ENCODE measurements at regions not wholly inside any gene's neighbourhood (a gene's known extent, or its start where the extent isn't known, plus 50 kb on each side); places are given as distances from the start of the nearest gene placed in this dataset.
"Not testable (repeated sequence)": the region's sequence is repeated elsewhere in the genome, so short reads cannot be mapped to it uniquely, and the experiment has no call there.

DNA sequence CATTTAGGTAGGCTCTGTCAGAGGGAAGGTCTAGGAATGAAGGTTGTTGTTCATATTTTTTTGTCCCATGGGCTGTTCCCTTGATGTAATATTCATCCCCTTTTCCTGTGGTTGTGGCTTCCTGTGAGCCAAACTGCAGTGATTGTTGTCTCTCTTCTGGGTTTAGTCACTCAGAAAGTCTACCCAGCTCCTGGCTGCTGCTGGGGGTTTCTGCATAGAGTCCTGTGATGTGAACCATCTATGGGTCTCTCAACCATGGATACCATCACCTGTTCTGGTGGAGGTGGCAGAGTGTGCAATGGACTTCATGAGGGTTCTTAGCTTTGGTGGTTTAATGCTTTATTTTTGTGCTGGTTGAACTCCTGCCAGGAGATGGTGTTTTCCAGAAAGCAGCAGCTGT, 122.8 kb downstream of the ZC4H2 start:
- DNase-seq: no peak

DNA sequence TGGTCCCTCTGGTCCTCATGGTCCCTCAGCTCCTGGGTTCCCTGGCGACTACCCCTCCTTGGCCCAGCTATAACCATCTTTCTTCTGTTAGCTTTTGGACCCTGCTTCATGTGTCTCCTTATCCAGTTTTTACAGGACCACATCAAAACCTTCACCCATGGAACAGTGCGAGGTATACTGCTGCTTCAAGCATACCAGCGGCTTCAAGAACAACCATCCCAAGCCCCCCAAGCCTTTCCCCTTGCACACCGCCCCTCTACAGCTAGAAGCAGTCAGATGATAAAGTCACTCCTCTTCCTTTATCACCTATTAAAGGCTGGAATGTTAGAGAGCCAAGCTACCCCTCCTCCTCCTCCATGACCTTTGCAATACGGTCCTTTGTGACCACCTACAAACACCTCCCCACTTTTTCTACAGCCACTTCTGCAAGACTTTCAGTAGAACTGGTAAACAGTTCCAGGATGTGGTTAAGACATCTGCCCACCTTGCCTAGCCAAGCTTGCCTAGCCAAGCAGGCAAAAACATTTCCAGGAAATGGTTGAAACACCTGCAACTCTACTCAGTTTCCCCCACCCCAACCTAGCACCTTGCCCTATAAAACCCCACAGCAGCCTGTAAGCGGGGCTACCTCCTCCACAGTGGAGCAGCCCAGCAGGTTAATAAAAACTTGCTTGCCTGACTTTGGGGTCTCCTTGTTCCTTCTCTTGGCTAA, 125.7 kb downstream of the ZC4H2 start:
- no peak for DNase-seq

DNA sequence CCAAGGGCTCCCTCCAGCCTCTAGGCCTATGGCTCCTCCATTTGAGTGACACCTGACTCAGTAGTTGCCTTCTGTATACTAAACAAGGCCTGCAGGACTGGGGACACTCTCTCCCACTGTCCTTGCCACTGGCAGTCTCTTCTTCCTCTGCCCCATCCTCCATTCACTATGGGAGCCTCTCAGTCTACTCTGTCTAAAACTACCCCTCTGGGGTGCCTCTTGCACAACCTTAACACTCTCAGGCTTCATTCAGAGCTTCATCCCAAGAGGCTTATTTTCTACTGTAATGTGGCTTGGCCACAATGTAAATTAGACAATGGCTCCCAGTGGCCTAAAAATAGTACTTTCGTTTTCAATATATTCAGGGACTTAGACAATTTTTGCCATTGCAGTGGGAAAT, 133.0 kb downstream of the ZC4H2 start:
- no peak for DNase-seq

DNA sequence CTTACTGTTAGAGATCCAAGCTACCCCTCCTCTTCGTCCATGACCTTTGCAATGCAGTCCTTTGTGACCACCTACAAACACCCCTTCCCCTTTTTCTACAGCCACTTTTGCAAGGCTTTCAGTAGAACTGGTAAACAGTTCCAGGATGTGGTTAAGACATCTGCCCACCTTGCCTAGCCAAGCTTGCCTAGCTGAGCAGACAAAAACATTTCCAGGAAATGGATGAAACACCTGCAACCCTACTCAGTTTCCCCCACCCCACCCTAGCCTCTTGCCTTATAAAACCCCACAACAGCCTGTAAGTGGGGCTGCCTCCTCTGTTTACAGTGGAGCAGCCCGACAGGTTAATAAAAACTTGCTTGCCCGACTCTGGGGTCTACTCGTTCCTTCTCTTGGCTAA, 133.8 kb downstream of the ZC4H2 start:
- DNase-seq: peak; percentile 6

DNA sequence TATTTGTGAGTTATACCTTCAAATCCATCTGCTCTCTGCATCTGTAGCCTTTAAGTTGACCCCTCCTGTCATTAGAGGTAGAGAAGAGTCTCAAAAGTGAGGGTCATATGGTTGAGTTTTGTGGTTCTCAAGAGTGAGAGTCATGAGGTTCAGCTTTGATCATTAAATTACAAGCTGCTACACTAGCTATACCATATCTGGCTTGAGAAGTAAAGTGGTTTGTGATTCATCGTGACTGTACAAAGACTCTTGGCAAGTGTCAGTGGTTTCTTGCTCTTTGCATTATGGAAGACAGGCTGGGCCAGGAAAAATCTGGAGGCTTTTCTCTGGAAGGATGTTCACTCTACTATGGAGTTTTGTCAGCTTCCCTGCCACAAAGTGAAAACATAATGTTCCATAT, 170.6 kb downstream of the ZC4H2 start:
- DNase-seq: no peak

DNA sequence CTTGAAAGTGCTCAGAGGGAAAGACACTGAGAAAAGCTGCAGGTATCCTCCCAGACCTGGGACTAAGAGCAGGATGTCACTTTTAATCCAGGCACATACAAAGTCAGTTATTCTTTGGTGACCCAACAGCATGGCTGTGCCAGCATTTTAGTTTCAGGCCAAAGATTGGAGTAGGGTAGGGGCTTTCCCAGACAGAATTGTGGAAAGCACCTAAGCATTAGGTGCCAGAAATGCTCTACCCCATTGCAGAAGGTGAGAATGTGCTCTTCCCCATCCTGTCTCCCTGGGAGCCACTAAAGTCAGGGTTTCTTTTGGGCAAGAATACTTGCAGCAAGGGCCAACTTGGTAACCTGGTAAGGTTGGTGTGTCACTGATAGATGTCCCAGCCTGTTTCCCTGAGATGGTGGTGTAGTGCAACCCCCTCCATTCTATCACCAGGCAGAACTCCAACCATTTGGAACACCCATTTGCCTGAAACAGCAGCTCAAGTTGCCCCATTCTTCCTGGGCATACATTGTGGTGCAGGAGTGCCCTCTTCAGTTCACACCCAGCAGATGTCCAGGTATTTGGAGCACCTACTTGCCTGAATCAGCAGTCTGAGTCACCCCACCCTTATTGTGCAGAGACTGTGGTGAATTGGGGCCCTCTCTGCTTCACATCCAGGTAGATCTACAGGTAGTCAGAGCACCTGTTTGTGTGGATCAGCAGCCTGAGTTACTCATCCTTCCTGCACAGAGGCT, 183.5 kb downstream of the ZC4H2 start:
- DNase-seq: no peak

DNA sequence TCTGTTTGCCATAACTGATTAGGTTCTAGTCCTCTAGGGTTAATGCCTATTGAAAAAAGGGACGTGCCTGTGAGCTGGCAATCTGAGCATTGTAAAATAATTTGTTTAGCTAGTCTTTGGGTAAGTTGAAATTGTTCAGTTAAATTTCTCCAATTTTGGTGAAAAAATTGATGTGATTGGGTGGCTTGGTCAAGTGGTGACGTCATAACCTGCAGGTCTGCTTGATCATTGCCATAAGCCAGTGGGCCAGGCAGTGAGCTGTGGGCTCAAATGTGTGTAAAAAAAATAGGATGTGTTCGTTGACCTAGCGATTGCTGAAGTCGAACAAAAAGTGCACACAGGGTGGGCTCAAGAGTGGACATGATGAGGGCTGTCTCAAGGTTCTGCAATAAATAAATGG, 193.3 kb downstream of the ZC4H2 start:
- no peak for DNase-seq

DNA sequence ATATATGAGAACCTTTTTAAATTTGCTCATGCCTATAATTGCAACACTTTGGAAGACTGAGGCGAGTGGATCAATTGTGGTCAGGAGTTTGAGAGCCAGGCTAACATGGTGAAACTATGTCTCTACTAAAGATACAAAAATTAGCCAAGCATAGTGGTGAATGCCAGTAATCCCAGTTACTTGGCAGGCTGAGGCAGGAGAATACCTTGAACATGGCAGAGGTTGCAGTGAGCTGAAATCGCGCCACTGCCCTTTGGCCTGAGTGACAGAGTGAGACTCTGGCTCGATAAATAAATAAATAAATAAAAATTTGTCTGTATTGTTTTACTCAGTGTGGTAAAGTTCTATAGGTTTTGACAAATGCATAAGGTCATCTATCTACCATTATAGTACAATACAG, 218.2 kb downstream of the ZC4H2 start:
- DNase-seq: no peak

DNA sequence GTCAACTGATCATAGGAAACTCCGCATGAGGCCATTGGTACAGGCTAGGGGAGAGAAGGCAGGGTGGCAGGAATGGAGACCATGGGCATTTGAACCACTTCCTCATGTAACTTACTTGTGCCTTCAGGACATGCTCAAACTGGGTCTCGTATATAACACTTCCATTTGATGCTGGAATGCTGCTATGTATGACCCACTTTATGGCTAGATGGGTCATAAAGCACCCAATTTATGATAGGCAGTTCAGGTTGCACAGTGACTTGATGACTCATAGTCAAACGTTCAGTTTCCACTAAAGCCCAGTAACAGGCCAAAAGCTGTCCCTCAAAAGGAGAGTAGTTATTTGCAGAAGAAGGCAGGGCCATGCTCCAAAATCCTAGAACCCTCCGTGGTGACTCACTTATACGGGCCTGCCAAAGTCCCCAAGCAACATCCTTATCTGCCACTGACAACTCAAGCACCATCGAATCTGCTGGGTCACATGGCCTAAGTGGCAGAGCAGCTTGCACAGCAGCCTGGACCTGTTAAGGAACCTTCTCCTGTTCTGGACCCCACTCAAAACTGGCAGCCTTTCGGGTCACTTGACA, 236.4 kb downstream of the ZC4H2 start:
- DNase-seq: no peak

DNA sequence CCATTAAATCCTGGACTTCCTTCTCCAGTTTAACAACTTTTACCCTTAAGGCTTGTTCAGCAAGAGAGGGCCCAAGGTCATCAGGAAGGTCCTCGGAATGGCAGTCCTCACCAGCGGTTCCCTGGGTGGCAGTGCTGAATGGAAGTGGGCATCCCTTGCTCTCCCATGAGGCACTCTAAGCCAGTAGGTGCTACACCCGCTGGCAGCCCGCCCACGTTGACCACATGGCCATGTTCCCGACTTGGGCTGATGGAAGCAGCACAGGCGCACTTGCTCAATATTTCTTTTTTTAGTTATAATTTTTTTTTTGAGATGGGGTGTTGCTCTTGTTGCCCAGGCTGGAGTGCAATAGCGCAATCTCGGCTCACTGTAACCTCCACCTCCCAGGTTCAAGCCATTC, 277.9 kb downstream of the ZC4H2 start:
- DNase-seq: no peak

DNA sequence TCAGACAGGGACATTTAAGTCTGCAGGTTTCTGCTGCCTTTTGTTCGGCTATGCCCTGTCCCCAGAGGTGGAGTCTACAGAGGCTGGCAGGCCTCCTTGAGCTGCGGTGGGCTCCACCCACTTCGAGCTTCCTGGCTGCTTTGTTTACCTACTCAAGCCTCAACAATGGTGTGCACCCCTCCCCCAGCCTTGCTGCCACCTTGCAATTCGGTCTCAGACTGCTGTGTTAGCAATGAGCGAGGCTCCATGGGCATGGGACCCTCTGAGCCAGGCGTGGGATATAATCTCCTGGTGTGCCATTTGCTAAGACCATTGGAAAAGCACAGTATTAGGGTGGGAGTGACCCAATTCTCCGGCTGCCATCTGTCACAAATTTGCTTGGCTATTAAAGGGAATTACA, 280.9 kb downstream of the ZC4H2 start:
- not testable (repeated sequence) for DNase-seq

DNA sequence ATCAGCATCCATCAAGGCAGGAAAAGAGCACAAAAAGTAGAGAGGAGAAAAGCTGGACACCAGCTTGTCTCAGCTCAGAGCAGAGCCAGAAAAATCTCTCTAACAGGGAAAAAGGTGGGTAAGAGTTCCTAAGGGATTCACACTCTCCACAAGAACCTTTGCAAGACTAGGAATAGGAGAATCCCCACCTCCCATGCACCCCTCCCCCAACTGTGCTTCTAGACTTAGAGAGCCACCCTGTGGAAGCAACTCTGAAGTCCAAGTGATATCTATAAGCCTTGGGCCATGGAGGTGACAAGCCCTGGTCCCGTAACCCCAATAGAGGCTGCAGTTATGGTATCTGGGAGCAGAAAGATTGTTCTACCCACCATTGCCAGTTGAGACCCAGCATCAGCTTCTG, 267.6 kb upstream of the MTMR8 start:
- DNase-seq: no peak

DNA sequence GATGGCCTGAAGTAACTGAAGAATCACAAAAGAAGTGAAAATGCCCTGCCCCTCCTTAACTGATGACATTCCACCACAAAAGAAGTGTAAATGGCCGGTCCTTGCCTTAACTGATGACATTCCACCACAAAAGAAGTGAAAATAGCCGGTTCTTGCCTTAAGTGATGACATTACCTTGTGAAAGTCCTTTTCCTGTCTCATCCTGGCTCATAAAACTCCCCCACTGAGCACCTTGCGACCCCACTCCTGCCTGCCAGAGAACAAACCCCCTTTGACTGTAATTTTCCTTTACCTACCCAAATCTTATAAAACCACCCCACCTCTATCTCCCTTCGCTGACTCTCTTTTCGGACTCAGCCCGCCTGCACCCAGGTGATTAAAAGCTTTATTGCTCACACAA, 262.0 kb upstream of the MTMR8 start:
- not testable (repeated sequence) for DNase-seq

DNA sequence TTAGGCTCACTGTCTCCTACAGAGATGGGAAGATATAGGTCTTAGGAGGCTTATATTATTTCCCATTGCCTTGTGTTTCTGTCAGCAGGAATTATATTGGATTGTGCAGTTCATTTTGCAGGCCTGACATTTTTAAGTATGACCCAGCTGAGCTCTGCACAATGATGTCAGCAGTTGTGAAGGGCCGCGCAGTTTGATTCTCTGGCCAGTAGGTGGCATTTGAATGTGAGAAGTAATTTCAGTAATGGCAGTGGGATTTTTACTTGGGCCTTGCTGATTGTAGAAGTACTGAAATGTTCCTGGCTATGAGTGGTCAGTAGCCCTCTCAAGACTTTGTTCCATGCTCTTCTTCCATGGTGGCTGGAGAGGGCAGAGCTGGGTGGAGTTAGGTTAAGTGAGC, 247.2 kb upstream of the MTMR8 start:
- no peak for DNase-seq
